ENCODE measurements at regions not wholly inside any gene's neighbourhood (a gene's known extent, or its start where the extent isn't known, plus 50 kb on each side); places are given as distances from the start of the nearest gene placed in this dataset.

DNA sequence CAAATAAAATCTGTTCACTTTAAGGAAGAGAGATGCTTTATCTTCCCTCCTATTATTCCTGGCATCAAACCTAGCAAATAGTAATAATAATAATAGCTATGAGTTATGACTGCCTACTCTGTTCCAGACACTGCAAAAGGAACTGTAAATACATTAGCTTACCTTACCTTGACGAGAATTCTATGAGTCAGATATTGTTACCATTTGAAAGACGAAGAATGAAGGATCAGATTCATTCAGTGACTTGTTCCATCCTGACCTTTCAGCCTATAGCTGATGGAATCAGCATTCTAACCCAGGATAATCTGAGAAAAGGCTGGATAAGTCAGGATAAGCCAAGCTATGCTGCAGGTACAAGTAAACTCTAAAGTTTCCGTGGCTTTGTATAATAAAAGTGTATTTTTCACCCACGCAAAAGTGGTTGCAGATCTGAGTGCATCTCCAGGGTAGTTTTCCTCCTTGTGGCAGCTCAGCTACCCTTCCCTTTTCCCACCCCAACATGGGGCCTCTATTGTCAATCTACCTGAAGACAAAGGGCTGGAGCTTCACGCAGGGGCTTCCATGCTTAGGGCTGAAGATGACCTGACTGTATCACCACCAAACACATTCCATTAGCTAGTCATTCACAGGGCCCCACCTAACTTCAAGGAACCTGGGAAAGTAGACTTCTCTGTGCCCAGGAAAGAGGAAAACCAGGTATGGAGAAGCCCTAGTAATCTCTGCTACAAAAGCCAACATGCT is 57.2 kb upstream of the CCND2 start:
- Histone ChIP-seq H2BK5ac (ENCODE audit: low read depth, low read length, poor library complexity, severe bottlenecking) (no peak overlapping the region), H2BK120ac (ENCODE audit: low read depth, low read length) (no peak overlapping the region)
- WGBS = 77% methylated on average over 5 of the region's 5 CpGs

GRCh38 chr12:4215229-4216186 is 58.1 kb upstream of the CCND2 start:
- H3K27ac ChIP-seq (ENCODE audit: low read length, poor library complexity, severe bottlenecking) = no peak overlapping the region
- H3K14ac ChIP-seq (ENCODE audit: low read length in 2 of 2) = no peak overlapping the region
- H3K36me3 ChIP-seq (ENCODE audit: control insufficient read depth in 1 of 2, insufficient read depth in 2 of 2, low read depth in 1 of 2, low read length in 2 of 2) = no peaks in the 10 kb centered on the region
- H4K8ac ChIP-seq (ENCODE audit: low read length) = no peak overlapping the region
- H3K27me3 ChIP-seq (ENCODE audit: control insufficient read depth in 1 of 2, insufficient read depth in 1 of 2, low read length in 2 of 2) = peaks cover 6 to 23% of the 10 kb centered on the region in 2 experiments
- no peak overlapping the region for H4K91ac ChIP-seq (ENCODE audit: low read length)
- no peaks in the 10 kb centered on the region for H3K79me1 ChIP-seq (replicated peaks; ENCODE audit: low read length, poor library complexity, severe bottlenecking)
- no peak overlapping the region for H3K18ac ChIP-seq (ENCODE audit: low read depth in 1 of 2, low read length in 2 of 2)
- no peak overlapping the region for H3K4me3 ChIP-seq (ENCODE audit: insufficient read depth in 1 of 2, low read depth in 1 of 2, low read length in 2 of 2)
- no peak for DNase-seq
- no peak overlapping the region for H2BK120ac ChIP-seq (ENCODE audit: low read depth, low read length)
- no peaks in the 10 kb centered on the region for H3K4me1 ChIP-seq (ENCODE audit: control insufficient read depth, insufficient read depth, low read depth, low read length)
- H3K4ac ChIP-seq (ENCODE audit: low read depth in 1 of 2, low read length in 2 of 2) = no peak overlapping the region
- no peak overlapping the region for H3K9ac ChIP-seq (ENCODE audit: low read length)
- no peak overlapping the region for H2AK5ac ChIP-seq (ENCODE audit: low read length, severe bottlenecking)
- no peak overlapping the region for H2AFZ ChIP-seq (ENCODE audit: low read depth, low read length)
- H2BK15ac ChIP-seq (ENCODE audit: low read depth, poor library complexity, severe bottlenecking) = no peak overlapping the region
- no peak overlapping the region for H3K23ac ChIP-seq (ENCODE audit: low read length in 2 of 2)
- WGBS = 82% methylated on average over 17 of the region's 18 CpGs
- H2BK12ac ChIP-seq (ENCODE audit: low read length in 2 of 2) = no peak overlapping the region
- H3K9me3 ChIP-seq (ENCODE audit: control insufficient read depth, low read length) = no peaks in the 10 kb centered on the region
- H3K4me2 ChIP-seq (ENCODE audit: low read length, poor library complexity, severe bottlenecking) = no peak overlapping the region
- no peak overlapping the region for H2BK5ac ChIP-seq (ENCODE audit: low read depth, low read length, poor library complexity, severe bottlenecking)

More for the DNA sequence above, 57.2 kb upstream of the CCND2 start:
- Histone ChIP-seq H3K27me3 (ENCODE audit: control insufficient read depth in 1 of 2, insufficient read depth in 1 of 2, low read length in 2 of 2) (peaks cover 6 to 24% of the 10 kb centered on the region in 2 experiments), H2BK12ac (ENCODE audit: low read length in 2 of 2) (no peak overlapping the region), H3K23ac (ENCODE audit: low read length in 2 of 2) (no peak overlapping the region), H2AK5ac (ENCODE audit: low read length, severe bottlenecking) (no peak overlapping the region), H3K4ac (ENCODE audit: low read depth in 1 of 2, low read length in 2 of 2) (no peak overlapping the region), H2BK15ac (ENCODE audit: low read depth, poor library complexity, severe bottlenecking) (no peak overlapping the region), H3K18ac (ENCODE audit: low read depth in 1 of 2, low read length in 2 of 2) (no peak overlapping the region), H3K9ac (ENCODE audit: low read length) (no peak overlapping the region), H4K91ac (ENCODE audit: low read length) (no peak overlapping the region), H3K9me3 (ENCODE audit: control insufficient read depth, low read length) (no peaks in the 10 kb centered on the region), H3K4me3 (ENCODE audit: insufficient read depth in 1 of 2, low read depth in 1 of 2, low read length in 2 of 2) (no peak overlapping the region), H2AFZ (ENCODE audit: low read depth, low read length) (no peak overlapping the region), H3K4me2 (ENCODE audit: low read length, poor library complexity, severe bottlenecking) (no peak overlapping the region), H3K4me1 (ENCODE audit: control insufficient read depth, insufficient read depth, low read depth, low read length) (no peaks in the 10 kb centered on the region), H3K14ac (ENCODE audit: low read length in 2 of 2) (no peak overlapping the region), H4K8ac (ENCODE audit: low read length) (no peak overlapping the region), H3K27ac (ENCODE audit: low read length, poor library complexity, severe bottlenecking) (no peak overlapping the region), H3K36me3 (ENCODE audit: control insufficient read depth in 1 of 2, insufficient read depth in 2 of 2, low read depth in 1 of 2, low read length in 2 of 2) (no peaks in the 10 kb centered on the region), H3K79me1 (replicated peaks; ENCODE audit: low read length, poor library complexity, severe bottlenecking) (no peaks in the 10 kb centered on the region)
- no peak for DNase-seq

DNA sequence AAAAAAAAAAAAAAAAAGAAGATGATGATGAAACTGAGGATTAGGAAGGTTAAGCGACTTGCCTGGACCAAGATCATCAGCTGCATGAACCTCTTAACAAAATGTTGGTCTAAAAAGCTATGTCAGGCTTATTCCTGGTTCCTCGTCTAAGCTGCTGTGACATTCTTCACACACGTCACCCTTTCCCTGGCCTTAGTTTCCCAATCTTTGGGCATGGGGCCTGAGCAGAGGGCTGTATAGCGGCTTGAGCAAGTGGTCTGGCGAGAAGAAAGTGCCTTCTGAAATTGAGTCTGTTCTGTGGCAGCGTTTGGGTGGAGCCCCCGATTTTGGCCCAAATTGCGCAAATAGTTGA is 58.7 kb upstream of the CCND2 start:
- H2AFZ ChIP-seq (ENCODE audit: low read depth, low read length) = no peak overlapping the region
- H2BK15ac ChIP-seq (ENCODE audit: low read depth, poor library complexity, severe bottlenecking) = no peak overlapping the region
- H4K91ac ChIP-seq (ENCODE audit: low read length) = no peak overlapping the region
- no peak overlapping the region for H3K4me3 ChIP-seq (ENCODE audit: insufficient read depth in 1 of 2, low read depth in 1 of 2, low read length in 2 of 2)
- no peak overlapping the region for H3K4me2 ChIP-seq (ENCODE audit: low read length, poor library complexity, severe bottlenecking)
- H3K4me1 ChIP-seq (ENCODE audit: control insufficient read depth, insufficient read depth, low read depth, low read length) = no peaks in the 10 kb centered on the region
- no peak overlapping the region for H3K27ac ChIP-seq (ENCODE audit: low read length, poor library complexity, severe bottlenecking)
- H3K36me3 ChIP-seq (ENCODE audit: control insufficient read depth in 1 of 2, insufficient read depth in 2 of 2, low read depth in 1 of 2, low read length in 2 of 2) = no peaks in the 10 kb centered on the region
- no peak overlapping the region for H4K8ac ChIP-seq (ENCODE audit: low read length)
- no peak overlapping the region for H2BK120ac ChIP-seq (ENCODE audit: low read depth, low read length)
- peaks cover 11 to 23% of the 10 kb centered on the region in 2 experiments for H3K27me3 ChIP-seq (ENCODE audit: control insufficient read depth in 1 of 2, insufficient read depth in 1 of 2, low read length in 2 of 2)
- H2BK12ac ChIP-seq (ENCODE audit: low read length in 2 of 2) = no peak overlapping the region
- no peak overlapping the region for H3K9ac ChIP-seq (ENCODE audit: low read length)
- no peak overlapping the region for H2BK5ac ChIP-seq (ENCODE audit: low read depth, low read length, poor library complexity, severe bottlenecking)
- H3K18ac ChIP-seq (ENCODE audit: low read depth in 1 of 2, low read length in 2 of 2) = no peak overlapping the region
- no peak overlapping the region for H2AK5ac ChIP-seq (ENCODE audit: low read length, severe bottlenecking)
- no peak overlapping the region for H3K14ac ChIP-seq (ENCODE audit: low read length in 2 of 2)
- WGBS = 87% methylated on average over 8 of the region's 8 CpGs
- no peaks in the 10 kb centered on the region for H3K9me3 ChIP-seq (ENCODE audit: control insufficient read depth, low read length)
- H3K4ac ChIP-seq (ENCODE audit: low read depth in 1 of 2, low read length in 2 of 2) = no peak overlapping the region
- no peaks in the 10 kb centered on the region for H3K79me1 ChIP-seq (replicated peaks; ENCODE audit: low read length, poor library complexity, severe bottlenecking)
- H3K23ac ChIP-seq (ENCODE audit: low read length in 2 of 2) = no peak overlapping the region
- no peak for DNase-seq

GRCh38 chr12:4213471-4213870 is 60.1 kb upstream of the CCND2 start:
- Histone ChIP-seq H3K14ac (ENCODE audit: low read length in 2 of 2) (no peak overlapping the region), H3K18ac (ENCODE audit: low read depth in 1 of 2, low read length in 2 of 2) (no peak overlapping the region), H3K4me1 (ENCODE audit: control insufficient read depth, insufficient read depth, low read depth, low read length) (peaks cover 1% of the 10 kb centered on the region), H2AFZ (ENCODE audit: low read depth, low read length) (no peak overlapping the region), H4K8ac (ENCODE audit: low read length) (no peak overlapping the region), H2AK5ac (ENCODE audit: low read length, severe bottlenecking) (no peak overlapping the region), H2BK5ac (ENCODE audit: low read depth, low read length, poor library complexity, severe bottlenecking) (no peak overlapping the region), H2BK15ac (ENCODE audit: low read depth, poor library complexity, severe bottlenecking) (no peak overlapping the region), H3K79me1 (replicated peaks; ENCODE audit: low read length, poor library complexity, severe bottlenecking) (no peaks in the 10 kb centered on the region), H3K9ac (ENCODE audit: low read length) (no peak overlapping the region), H3K23ac (ENCODE audit: low read length in 2 of 2) (no peak overlapping the region), H3K4ac (ENCODE audit: low read depth in 1 of 2, low read length in 2 of 2) (no peak overlapping the region), H3K27ac (ENCODE audit: low read length, poor library complexity, severe bottlenecking) (no peak overlapping the region), H2BK120ac (ENCODE audit: low read depth, low read length) (no peak overlapping the region), H3K4me3 (ENCODE audit: insufficient read depth in 1 of 2, low read depth in 1 of 2, low read length in 2 of 2) (no peak overlapping the region), H4K91ac (ENCODE audit: low read length) (no peak overlapping the region), H3K36me3 (ENCODE audit: control insufficient read depth in 1 of 2, insufficient read depth in 2 of 2, low read depth in 1 of 2, low read length in 2 of 2) (no peaks in the 10 kb centered on the region), H3K9me3 (ENCODE audit: control insufficient read depth, low read length) (no peaks in the 10 kb centered on the region), H2BK12ac (ENCODE audit: low read length in 2 of 2) (no peak overlapping the region), H3K27me3 (ENCODE audit: control insufficient read depth in 1 of 2, insufficient read depth in 1 of 2, low read length in 2 of 2) (peaks cover 18 to 29% of the 10 kb centered on the region in 2 experiments), H3K4me2 (ENCODE audit: low read length, poor library complexity, severe bottlenecking) (no peak overlapping the region)
- WGBS = 87% methylated on average over 6 of the region's 6 CpGs
- DNase-seq = no peak

All from mesenchymal stem cell (in vitro differentiated cells and primary cell).